ENCODE measurements at regions not wholly inside any gene's neighbourhood (a gene's known extent, or its start where the extent isn't known, plus 50 kb on each side); places are given as distances from the start of the nearest gene placed in this dataset.

DNA sequence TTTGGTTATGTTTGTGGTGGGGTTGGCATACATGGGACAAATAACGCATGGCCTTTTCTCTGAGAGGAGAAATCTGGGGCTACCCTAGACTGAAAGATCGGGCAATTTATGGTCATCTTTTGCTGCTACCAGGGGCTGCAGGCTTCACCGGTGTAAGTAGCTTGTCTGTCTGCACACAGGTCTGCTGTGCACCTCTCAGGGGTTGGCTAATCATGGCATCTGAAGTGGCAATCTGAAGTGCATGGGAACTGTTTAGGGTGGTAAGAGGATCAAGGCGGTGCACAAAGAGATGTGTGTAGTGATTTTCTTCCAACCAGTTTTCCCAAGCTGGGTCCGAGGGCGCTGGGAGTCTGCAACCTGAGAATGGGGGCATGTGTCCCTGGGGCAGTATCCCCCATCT lies 141.3 kb downstream of the EMP1 start:
- TF ChIP-seq, protein P1, sequence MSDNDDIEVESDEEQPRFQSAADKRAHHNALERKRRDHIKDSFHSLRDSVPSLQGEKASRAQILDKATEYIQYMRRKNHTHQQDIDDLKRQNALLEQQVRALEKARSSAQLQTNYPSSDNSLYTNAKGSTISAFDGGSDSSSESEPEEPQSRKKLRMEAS (IDR thresholded peaks at IDR 0.05), result no peak
- TF ChIP-seq, protein P2, sequence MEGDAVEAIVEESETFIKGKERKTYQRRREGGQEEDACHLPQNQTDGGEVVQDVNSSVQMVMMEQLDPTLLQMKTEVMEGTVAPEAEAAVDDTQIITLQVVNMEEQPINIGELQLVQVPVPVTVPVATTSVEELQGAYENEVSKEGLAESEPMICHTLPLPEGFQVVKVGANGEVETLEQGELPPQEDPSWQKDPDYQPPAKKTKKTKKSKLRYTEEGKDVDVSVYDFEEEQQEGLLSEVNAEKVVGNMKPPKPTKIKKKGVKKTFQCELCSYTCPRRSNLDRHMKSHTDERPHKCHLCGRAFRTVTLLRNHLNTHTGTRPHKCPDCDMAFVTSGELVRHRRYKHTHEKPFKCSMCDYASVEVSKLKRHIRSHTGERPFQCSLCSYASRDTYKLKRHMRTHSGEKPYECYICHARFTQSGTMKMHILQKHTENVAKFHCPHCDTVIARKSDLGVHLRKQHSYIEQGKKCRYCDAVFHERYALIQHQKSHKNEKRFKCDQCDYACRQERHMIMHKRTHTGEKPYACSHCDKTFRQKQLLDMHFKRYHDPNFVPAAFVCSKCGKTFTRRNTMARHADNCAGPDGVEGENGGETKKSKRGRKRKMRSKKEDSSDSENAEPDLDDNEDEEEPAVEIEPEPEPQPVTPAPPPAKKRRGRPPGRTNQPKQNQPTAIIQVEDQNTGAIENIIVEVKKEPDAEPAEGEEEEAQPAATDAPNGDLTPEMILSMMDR (IDR thresholded peaks at IDR 0.05 in 2 of 3, conservative IDR thresholded peaks at IDR 0.05 in 1 of 3; ENCODE audit: borderline replicate concordance in 1 of 3, insufficient read depth in 1 of 3, low read depth in 2 of 3, low read length in 2 of 3), result no peak
- TF ChIP-seq POLR2AphosphoS5 (IDR thresholded peaks at IDR 0.05; ENCODE audit: low read depth, low read length) (no peak), YY1 (IDR thresholded peaks at IDR 0.05; ENCODE audit: extremely low read depth, insufficient replicate concordance, low read depth, low read length) (no peak)
- TF ChIP-seq, protein P3, sequence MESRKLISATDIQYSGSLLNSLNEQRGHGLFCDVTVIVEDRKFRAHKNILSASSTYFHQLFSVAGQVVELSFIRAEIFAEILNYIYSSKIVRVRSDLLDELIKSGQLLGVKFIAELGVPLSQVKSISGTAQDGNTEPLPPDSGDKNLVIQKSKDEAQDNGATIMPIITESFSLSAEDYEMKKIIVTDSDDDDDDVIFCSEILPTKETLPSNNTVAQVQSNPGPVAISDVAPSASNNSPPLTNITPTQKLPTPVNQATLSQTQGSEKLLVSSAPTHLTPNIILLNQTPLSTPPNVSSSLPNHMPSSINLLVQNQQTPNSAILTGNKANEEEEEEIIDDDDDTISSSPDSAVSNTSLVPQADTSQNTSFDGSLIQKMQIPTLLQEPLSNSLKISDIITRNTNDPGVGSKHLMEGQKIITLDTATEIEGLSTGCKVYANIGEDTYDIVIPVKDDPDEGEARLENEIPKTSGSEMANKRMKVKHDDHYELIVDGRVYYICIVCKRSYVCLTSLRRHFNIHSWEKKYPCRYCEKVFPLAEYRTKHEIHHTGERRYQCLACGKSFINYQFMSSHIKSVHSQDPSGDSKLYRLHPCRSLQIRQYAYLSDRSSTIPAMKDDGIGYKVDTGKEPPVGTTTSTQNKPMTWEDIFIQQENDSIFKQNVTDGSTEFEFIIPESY (IDR thresholded peaks at IDR 0.05; ENCODE audit: extremely low read depth, insufficient replicate concordance, low read length), result no peak

Measured in HCT116 (cell line).